Osteoblast (primary cell): ENCODE measurements at regions not wholly inside any gene's neighbourhood (a gene's known extent, or its start where the extent isn't known, plus 50 kb on each side); places are given as distances from the start of the nearest gene placed in this dataset.

Experiments
- DNase-seq: peaks from one replicate; pipeline ENCODE4 v3.0.0; 2011; ENCODE audit warnings: low spot score, mixed read lengths; ENCODE audit not compliant: insufficient read length; ENCODE audit errors: missing footprints
- H2AFZ ChIP-seq: 2 replicates; pipeline ENCODE4 v1.6.0; 2011; ENCODE audit warnings: mild to moderate bottlenecking, low read length
- H3K27ac ChIP-seq: 2 replicates; pipeline ENCODE4 v1.5.1; 2011; ENCODE audit warnings: mild to moderate bottlenecking, low read depth, low read length, moderate library complexity
- H3K27me3 ChIP-seq: 2 replicates; pipeline ENCODE4 v1.6.0; 2012; ENCODE audit warnings: mild to moderate bottlenecking, control low read depth, inconsistent platforms, low read length, moderate library complexity; ENCODE audit not compliant: insufficient read depth
- H3K36me3 ChIP-seq: 2 replicates; pipeline ENCODE4 v1.5.1; 2011; ENCODE audit warnings: mild to moderate bottlenecking, low read length, control low read depth, moderate library complexity; ENCODE audit not compliant: insufficient read depth
- H3K4me1 ChIP-seq: 2 replicates; pipeline ENCODE4 v1.5.1; 2011; ENCODE audit warnings: mild to moderate bottlenecking, low read length, control low read depth, moderate library complexity; ENCODE audit not compliant: insufficient read depth
- H3K4me2 ChIP-seq: 2 replicates; pipeline ENCODE4 v1.6.0; 2011; ENCODE audit warnings: mild to moderate bottlenecking, low read length; ENCODE audit not compliant: insufficient read depth
- H3K4me3 ChIP-seq: fragments of 200-600 bp; sonication (generic); 3 replicates; pipeline ENCODE4 v1.5.1; 2012; ENCODE audit warnings: mild to moderate bottlenecking, low read length, inconsistent platforms; ENCODE audit not compliant: insufficient read depth
- H3K79me2 ChIP-seq: 2 replicates; pipeline ENCODE4 v1.6.0; 2012; ENCODE audit warnings: mild to moderate bottlenecking, low read length, control low read depth, inconsistent platforms; ENCODE audit not compliant: insufficient read depth
- H3K9me3 ChIP-seq: 2 replicates; pipeline ENCODE4 v1.5.1; 2011; ENCODE audit warnings: low read depth, low read length, control low read depth
- H4K20me1 ChIP-seq: 2 replicates; pipeline ENCODE4 v1.6.0; 2012; ENCODE audit warnings: mild to moderate bottlenecking, low read length, control low read depth; ENCODE audit not compliant: insufficient read depth
- TF ChIP-seq, protein P1 (sequence below): IDR thresholded peaks from 2 replicates; pipeline ENCODE4 v1.5.1; 2011; ENCODE audit warnings: mild to moderate bottlenecking, low read depth, low read length, moderate library complexity; ENCODE audit errors: extremely low read depth

DNA sequence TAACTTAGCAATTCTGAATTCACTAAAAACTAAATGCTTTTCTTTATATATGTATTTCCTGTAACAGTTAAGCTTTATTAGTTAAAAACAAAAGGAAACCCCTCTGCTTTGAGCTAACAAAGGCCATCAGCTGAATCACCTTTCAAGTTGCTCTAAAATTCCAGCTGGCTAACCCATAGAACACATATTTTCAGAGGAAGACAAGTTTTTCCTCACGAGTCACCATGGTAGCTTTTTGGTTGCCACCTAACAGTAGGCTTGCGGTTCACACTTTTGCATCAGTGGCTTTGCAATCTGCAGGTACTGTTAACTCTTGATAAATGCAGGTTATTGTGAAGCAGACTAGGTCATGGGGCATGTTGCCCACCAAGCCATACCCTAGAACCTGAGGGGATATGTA, 57.6 kb upstream of the IRX5 start:
- Histone ChIP-seq H3K36me3 (no peaks in the 10 kb centered on the region), H2AFZ (no peak overlapping the region), H3K27ac (no peak overlapping the region), H4K20me1 (no peaks in the 10 kb centered on the region), H3K4me2 (no peak overlapping the region), H3K27me3 (no peaks in the 10 kb centered on the region), H3K79me2 (no peaks in the 10 kb centered on the region), H3K4me1 (no peaks in the 10 kb centered on the region), H3K4me3 (no peak overlapping the region), H3K9me3 (no peaks in the 10 kb centered on the region)
- TF ChIP-seq, protein P1, sequence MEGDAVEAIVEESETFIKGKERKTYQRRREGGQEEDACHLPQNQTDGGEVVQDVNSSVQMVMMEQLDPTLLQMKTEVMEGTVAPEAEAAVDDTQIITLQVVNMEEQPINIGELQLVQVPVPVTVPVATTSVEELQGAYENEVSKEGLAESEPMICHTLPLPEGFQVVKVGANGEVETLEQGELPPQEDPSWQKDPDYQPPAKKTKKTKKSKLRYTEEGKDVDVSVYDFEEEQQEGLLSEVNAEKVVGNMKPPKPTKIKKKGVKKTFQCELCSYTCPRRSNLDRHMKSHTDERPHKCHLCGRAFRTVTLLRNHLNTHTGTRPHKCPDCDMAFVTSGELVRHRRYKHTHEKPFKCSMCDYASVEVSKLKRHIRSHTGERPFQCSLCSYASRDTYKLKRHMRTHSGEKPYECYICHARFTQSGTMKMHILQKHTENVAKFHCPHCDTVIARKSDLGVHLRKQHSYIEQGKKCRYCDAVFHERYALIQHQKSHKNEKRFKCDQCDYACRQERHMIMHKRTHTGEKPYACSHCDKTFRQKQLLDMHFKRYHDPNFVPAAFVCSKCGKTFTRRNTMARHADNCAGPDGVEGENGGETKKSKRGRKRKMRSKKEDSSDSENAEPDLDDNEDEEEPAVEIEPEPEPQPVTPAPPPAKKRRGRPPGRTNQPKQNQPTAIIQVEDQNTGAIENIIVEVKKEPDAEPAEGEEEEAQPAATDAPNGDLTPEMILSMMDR: no peak
- DNase-seq: no peak

DNA sequence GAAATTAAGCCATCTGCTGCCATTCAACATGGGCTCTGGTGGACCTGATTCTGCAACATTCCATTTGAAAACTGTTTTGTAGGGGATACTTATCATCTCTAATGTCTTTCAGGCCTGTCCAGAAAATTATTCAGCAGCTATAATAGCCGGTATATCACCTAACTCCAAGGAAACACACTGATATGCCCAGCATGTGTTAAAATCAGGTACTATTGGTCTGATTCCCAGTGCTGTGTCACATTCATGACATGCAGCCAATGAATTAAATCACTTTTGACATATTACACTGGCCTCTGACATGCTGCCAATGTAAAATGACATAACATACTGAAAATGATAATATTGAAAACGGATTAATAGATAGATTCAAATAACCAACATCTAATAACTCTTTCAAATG, 60.5 kb upstream of the IRX5 start:
- H3K4me2 ChIP-seq: no peak overlapping the region

DNA sequence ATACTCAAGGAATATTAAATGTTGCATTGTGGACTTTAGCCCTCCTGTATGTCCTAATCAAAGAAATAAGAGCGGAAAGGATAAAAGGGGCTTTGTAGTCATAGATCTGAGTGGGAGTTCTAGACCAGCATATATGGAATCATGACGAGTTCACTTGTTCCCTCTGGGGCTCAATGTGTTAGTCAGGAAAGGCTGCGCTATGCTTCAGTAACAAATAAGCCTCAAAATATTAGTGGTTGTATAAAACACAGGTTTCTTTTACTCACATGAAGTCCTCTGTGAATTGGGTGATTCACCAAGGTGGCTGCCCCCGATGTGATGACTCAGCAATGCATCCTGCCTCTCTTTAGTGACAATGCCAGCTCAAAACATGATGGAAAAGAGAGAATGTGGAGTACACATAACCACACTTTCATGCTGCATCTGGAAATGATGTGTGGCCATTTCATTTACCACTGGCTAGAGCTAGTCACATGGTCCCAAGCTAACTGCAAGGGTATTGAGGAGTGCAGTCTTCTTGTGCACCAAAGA, 63.3 kb upstream of the IRX5 start:
- Histone ChIP-seq H3K79me2 (no peaks in the 10 kb centered on the region), H3K4me3 (no peak overlapping the region)
- DNase-seq: no peak

More for the DNA sequence above, 60.5 kb upstream of the IRX5 start:
- no peaks in the 10 kb centered on the region for H3K79me2 ChIP-seq
- H3K4me1 ChIP-seq: no peaks in the 10 kb centered on the region
- H3K9me3 ChIP-seq: no peaks in the 10 kb centered on the region
- no peaks in the 10 kb centered on the region for H3K27me3 ChIP-seq
- H3K36me3 ChIP-seq: no peaks in the 10 kb centered on the region
- TF ChIP-seq, protein P1: no peak
- no peaks in the 10 kb centered on the region for H4K20me1 ChIP-seq
- no peak overlapping the region for H2AFZ ChIP-seq
- DNase-seq: no peak
- H3K27ac ChIP-seq: no peak overlapping the region
- no peak overlapping the region for H3K4me3 ChIP-seq

DNA sequence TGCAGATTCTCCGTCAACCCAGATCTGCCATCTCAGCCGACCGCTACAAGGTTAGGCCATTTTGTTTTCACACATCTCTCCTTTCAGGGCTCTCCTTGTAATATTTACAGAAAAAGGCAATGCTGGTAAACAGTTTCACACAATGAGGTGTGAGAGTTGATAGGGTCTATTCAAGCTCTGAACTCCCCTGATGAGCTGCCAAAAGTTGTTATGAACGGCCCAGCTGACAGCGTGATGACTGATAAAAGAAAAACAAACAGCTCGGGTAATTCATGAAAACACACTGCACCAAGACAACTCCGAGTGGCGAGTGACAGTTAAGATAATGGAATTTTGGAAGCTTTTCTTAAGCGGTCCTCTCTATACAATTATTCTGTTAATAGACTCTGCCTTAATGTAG, 68.1 kb upstream of the IRX5 start:
- TF ChIP-seq, protein P1: no peak
- no peak overlapping the region for H3K27ac ChIP-seq
- no peaks in the 10 kb centered on the region for H3K9me3 ChIP-seq
- no peak overlapping the region for H3K4me2 ChIP-seq
- DNase-seq: no peak
- no peaks in the 10 kb centered on the region for H3K27me3 ChIP-seq
- no peak overlapping the region for H2AFZ ChIP-seq
- no peaks in the 10 kb centered on the region for H3K4me1 ChIP-seq
- no peak overlapping the region for H3K4me3 ChIP-seq
- H3K79me2 ChIP-seq: no peaks in the 10 kb centered on the region
- no peaks in the 10 kb centered on the region for H4K20me1 ChIP-seq
- H3K36me3 ChIP-seq: no peaks in the 10 kb centered on the region

More for the DNA sequence above, 63.3 kb upstream of the IRX5 start:
- TF ChIP-seq, protein P1: no peak
- no peak overlapping the region for H2AFZ ChIP-seq
- no peaks in the 10 kb centered on the region for H3K36me3 ChIP-seq
- H3K27ac ChIP-seq: no peak overlapping the region
- no peak overlapping the region for H3K4me2 ChIP-seq
- H4K20me1 ChIP-seq: no peaks in the 10 kb centered on the region
- no peaks in the 10 kb centered on the region for H3K27me3 ChIP-seq
- no peaks in the 10 kb centered on the region for H3K4me1 ChIP-seq
- H3K9me3 ChIP-seq: no peaks in the 10 kb centered on the region
